H1 (cell line): ENCODE measurements at regions not wholly inside any gene's neighbourhood (a gene's known extent, or its start where the extent isn't known, plus 50 kb on each side); places are given as distances from the start of the nearest gene placed in this dataset.

ENCODE experiments used
- POLR2AphosphoS5 ChIP-seq: IDR thresholded peaks from 2 replicates; pipeline ENCODE4 v1.6.1; 2011; ENCODE audit warnings: low read depth, low read length
- TF ChIP-seq, protein P1 (sequence below), 3 experiments: IDR thresholded peaks; 1 replicate in 2 of 3; 2 replicates in 1 of 3; pipeline versions ENCODE4 v1.5.1 to v1.6.1; 2011; ENCODE audit warnings: low read length in 3 of 3, mild to moderate bottlenecking in 3 of 3, inconsistent platforms in 2 of 3, low read depth in 1 of 3, moderate library complexity in 1 of 3; ENCODE audit not compliant: insufficient read depth in 1 of 3; ENCODE audit errors: control extremely low read depth in 1 of 3

DNA sequence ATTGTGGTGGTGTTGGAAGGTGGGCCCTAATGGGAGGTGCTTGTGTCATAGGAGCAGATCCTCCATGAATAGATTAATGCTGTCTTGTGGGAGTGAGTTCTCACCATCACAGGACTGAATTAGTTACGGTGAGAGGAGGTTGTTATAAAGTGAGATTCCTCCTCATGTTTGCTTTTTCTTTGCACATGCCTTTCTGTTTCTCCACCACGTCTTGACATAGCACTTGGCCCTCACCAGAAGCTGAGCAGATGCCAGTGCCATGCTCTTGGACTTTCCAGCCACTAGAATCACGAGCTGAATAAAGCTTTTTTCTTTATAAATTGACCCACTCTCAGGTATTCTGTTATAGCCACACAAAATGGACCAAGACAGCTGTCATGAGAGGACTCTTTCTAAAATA lies 194.8 kb downstream of the PTPRU start:
- TF ChIP-seq, protein P1, sequence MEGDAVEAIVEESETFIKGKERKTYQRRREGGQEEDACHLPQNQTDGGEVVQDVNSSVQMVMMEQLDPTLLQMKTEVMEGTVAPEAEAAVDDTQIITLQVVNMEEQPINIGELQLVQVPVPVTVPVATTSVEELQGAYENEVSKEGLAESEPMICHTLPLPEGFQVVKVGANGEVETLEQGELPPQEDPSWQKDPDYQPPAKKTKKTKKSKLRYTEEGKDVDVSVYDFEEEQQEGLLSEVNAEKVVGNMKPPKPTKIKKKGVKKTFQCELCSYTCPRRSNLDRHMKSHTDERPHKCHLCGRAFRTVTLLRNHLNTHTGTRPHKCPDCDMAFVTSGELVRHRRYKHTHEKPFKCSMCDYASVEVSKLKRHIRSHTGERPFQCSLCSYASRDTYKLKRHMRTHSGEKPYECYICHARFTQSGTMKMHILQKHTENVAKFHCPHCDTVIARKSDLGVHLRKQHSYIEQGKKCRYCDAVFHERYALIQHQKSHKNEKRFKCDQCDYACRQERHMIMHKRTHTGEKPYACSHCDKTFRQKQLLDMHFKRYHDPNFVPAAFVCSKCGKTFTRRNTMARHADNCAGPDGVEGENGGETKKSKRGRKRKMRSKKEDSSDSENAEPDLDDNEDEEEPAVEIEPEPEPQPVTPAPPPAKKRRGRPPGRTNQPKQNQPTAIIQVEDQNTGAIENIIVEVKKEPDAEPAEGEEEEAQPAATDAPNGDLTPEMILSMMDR (IDR thresholded peaks at IDR 0.05; ENCODE audit: control extremely low read depth in 1 of 3, insufficient read depth in 1 of 3, low read depth in 1 of 3, low read length in 3 of 3): no peak
- TF ChIP-seq POLR2AphosphoS5: no peak
